Liver (tissue), 8 donors: ENCODE measurements at regions not wholly inside any gene's neighbourhood (a gene's known extent, or its start where the extent isn't known, plus 50 kb on each side); places are given as distances from the start of the nearest gene placed in this dataset.

Experiments used
- DNase-seq: peaks from one replicate; pipeline ENCODE4 v3.0.0-alpha.2; 2017; ENCODE audit warnings: low spot score
- H3K27ac ChIP-seq, 2 donors: one replicate each; pipeline ENCODE4 v1.7.0; 2013; ENCODE audit warnings: inconsistent platforms in 2 of 2, low read length in 2 of 2, control low read depth in 1 of 2, low read depth in 1 of 2, mild to moderate bottlenecking in 1 of 2
- H3K27me3 ChIP-seq, 4 donors: one replicate each; pipeline versions ENCODE4 v1.6.1 to v1.7.0; 2013; ENCODE audit warnings: low read length in 3 of 4, inconsistent platforms in 1 of 4, mild to moderate bottlenecking in 1 of 4, moderate library complexity in 1 of 4; ENCODE audit not compliant: control insufficient read depth in 4 of 4, insufficient read depth in 4 of 4
- H3K36me3 ChIP-seq, 4 donors: one replicate each; pipeline versions ENCODE4 v1.6.1 to v1.7.0; 2013; ENCODE audit warnings: low read length in 3 of 4, mild to moderate bottlenecking in 3 of 4, low read depth in 1 of 4, moderate library complexity in 1 of 4; ENCODE audit not compliant: control insufficient read depth in 4 of 4, insufficient read depth in 3 of 4
- H3K4me1 ChIP-seq, 4 donors: one replicate each; pipeline versions ENCODE4 v1.6.1 to v1.7.0; 2013; ENCODE audit warnings: low read length in 3 of 4, mild to moderate bottlenecking in 3 of 4, moderate library complexity in 1 of 4; ENCODE audit not compliant: control insufficient read depth in 4 of 4, insufficient read depth in 4 of 4
- H3K4me3 ChIP-seq, 3 donors: one replicate each; pipeline versions ENCODE4 v1.6.1 to v1.7.0; 2013; ENCODE audit warnings: low read length in 3 of 3, control low read depth in 1 of 3, low read depth in 1 of 3, mild to moderate bottlenecking in 1 of 3
- H3K9ac ChIP-seq, 2 donors: one replicate each; pipeline ENCODE4 v1.7.0; 2013; ENCODE audit warnings: low read length in 2 of 2, mild to moderate bottlenecking in 2 of 2, moderate library complexity in 2 of 2, control low read depth in 1 of 2, low read depth in 1 of 2
- H3K9me3 ChIP-seq, 4 donors: one replicate each; pipeline versions ENCODE4 v1.6.1 to v1.7.0; 2013; ENCODE audit warnings: low read length in 3 of 4; ENCODE audit not compliant: control insufficient read depth in 4 of 4
- ATF3 ChIP-seq: IDR thresholded peaks from 2 replicates; pipeline ENCODE4 v1.6.1; 2016; ENCODE audit warnings: antibody characterized with exemption
- CTCF ChIP-seq: fragments of 150-350 bp; IDR thresholded peaks from 2 replicates; pipeline ENCODE4 v1.5.1; 2017; ENCODE audit warnings: improper control_type of control experiment, low read depth, low read length; ENCODE audit not compliant: missing input control
- FOXA1 ChIP-seq: IDR thresholded peaks from 2 replicates; pipeline ENCODE4 v1.6.1; 2016; ENCODE audit warnings: antibody characterized with exemption
- FOXA2 ChIP-seq: IDR thresholded peaks from 2 replicates; pipeline ENCODE4 v1.6.1; 2016; ENCODE audit warnings: antibody characterized with exemption
- GABPA ChIP-seq, 2 donors: IDR thresholded peaks in 1 of 2; conservative IDR thresholded peaks in 1 of 2; 2 replicates each; pipeline ENCODE4 v1.6.1; 2016; ENCODE audit warnings: antibody characterized with exemption in 2 of 2, mild to moderate bottlenecking in 1 of 2, moderate library complexity in 1 of 2
- HNF4A ChIP-seq, 2 donors: conservative IDR thresholded peaks; 2 replicates each; pipeline ENCODE4 v1.6.1; 2016; ENCODE audit warnings: antibody characterized with exemption in 2 of 2, mild to moderate bottlenecking in 2 of 2
- HNF4G ChIP-seq: IDR thresholded peaks from 2 replicates; pipeline ENCODE4 v1.6.1; 2016; ENCODE audit warnings: antibody characterized with exemption
- JUND ChIP-seq, 2 donors: IDR thresholded peaks; 2 replicates each; pipeline ENCODE4 v1.6.1; 2016; ENCODE audit warnings: antibody characterized with exemption in 2 of 2
- NR2F2 ChIP-seq: IDR thresholded peaks from 2 replicates; pipeline ENCODE4 v1.6.1; 2016; ENCODE audit warnings: antibody characterized with exemption
- RAD21 ChIP-seq, 2 donors: IDR thresholded peaks; 2 replicates each; pipeline ENCODE4 v1.6.1; 2016; ENCODE audit warnings: antibody characterized with exemption in 2 of 2, mild to moderate bottlenecking in 2 of 2
- RXRA ChIP-seq, 2 donors: IDR thresholded peaks; 2 replicates each; pipeline ENCODE4 v1.6.1; 2017 to 2018; ENCODE audit warnings: antibody characterized with exemption in 2 of 2, mild to moderate bottlenecking in 1 of 2
- SP1 ChIP-seq: IDR thresholded peaks from 2 replicates; pipeline ENCODE4 v1.6.1; 2018; ENCODE audit warnings: antibody characterized with exemption, mild to moderate bottlenecking
- TAF1 ChIP-seq: conservative IDR thresholded peaks from 2 replicates; pipeline ENCODE4 v1.6.1; 2016; ENCODE audit warnings: antibody characterized with exemption, mild to moderate bottlenecking
- YY1 ChIP-seq: IDR thresholded peaks from 2 replicates; pipeline ENCODE4 v1.6.1; 2016; ENCODE audit warnings: antibody characterized with exemption, mild to moderate bottlenecking
- ZBTB33 ChIP-seq: IDR thresholded peaks from 2 replicates; pipeline ENCODE4 v1.6.1; 2016; ENCODE audit warnings: antibody characterized with exemption
- WGBS: extraction: QIAGEN DNeasy Blood & Tissue Kit; methylation state at CpG from one replicate; pipeline ENCODE4 v1.1.7; 2013; 5-methylcytosine and 5-hydroxymethylcytosine counted together
- donor health status: healthy.
- donor health status: healthy.
- donor health status: healthy.
- donor health status: healthy.
- donor health status: healthy.

- TF ChIP-seq ATF3 (no peak), JUND (IDR thresholded peaks at IDR 0.05) (no peak), ZBTB33 (no peak)
Observed at GRCh38 chr1:164308101-164308500, 250.9 kb upstream of the PBX1 start (continued).

- WGBS = 62% methylated on average over 3 of the region's 3 CpGs
- Histone ChIP-seq H3K9me3 (no peaks in the 10 kb centered on the region), H3K36me3 (no peaks in the 10 kb centered on the region), H3K27me3 (no peaks in the 10 kb centered on the region), H3K9ac (no peak overlapping the region), H3K27ac (no peak overlapping the region), H3K4me1 (no peaks in the 10 kb centered on the region), H3K4me3 (no peak overlapping the region)
- TF ChIP-seq FOXA2 (no peak), RAD21 (IDR thresholded peaks at IDR 0.05) (no peak), CTCF (no peak), JUND (IDR thresholded peaks at IDR 0.05) (no peak), HNF4A (conservative IDR thresholded peaks at IDR 0.05) (no peak), SP1 (no peak), GABPA (IDR thresholded peaks at IDR 0.05 in 1 of 2, conservative IDR thresholded peaks at IDR 0.05 in 1 of 2) (no peak), TAF1 (no peak), YY1 (no peak), ATF3 (no peak), RXRA (IDR thresholded peaks at IDR 0.05) (no peak), ZBTB33 (no peak), NR2F2 (no peak), FOXA1 (no peak), HNF4G (no peak)
- no peak for DNase-seq
Observed at GRCh38 chr1:164310166-164310565, 248.8 kb upstream of the PBX1 start.

GRCh38 chr1:164311377-164311776 lies 247.6 kb upstream of the PBX1 start:
- H3K27ac ChIP-seq = no peak overlapping the region
- H3K9ac ChIP-seq = no peak overlapping the region
- no peak for DNase-seq
- TF ChIP-seq SP1 = no peak
- H3K36me3 ChIP-seq = no peaks in the 10 kb centered on the region
- 67% methylated on average over 5 of the region's 5 CpGs for WGBS
- H3K27me3 ChIP-seq = no peaks in the 10 kb centered on the region
- H3K9me3 ChIP-seq = no peaks in the 10 kb centered on the region
- H3K4me3 ChIP-seq = no peak overlapping the region
- H3K4me1 ChIP-seq = no peaks in the 10 kb centered on the region
